OCI-LY3 (cell line): ENCODE measurements at regions not wholly inside any gene's neighbourhood (a gene's known extent, or its start where the extent isn't known, plus 50 kb on each side); places are given as distances from the start of the nearest gene placed in this dataset.

ENCODE experiments used
- EZH2phosphoT487 ChIP-seq: fragments of 200-600 bp; shearing (Covaris generic); IDR thresholded peaks from 2 replicates; pipeline ENCODE4 v1.6.1; 2018; ENCODE audit warnings: antibody characterized with exemption, mixed run types, low read depth
- TF ChIP-seq, protein P1 (sequence below): fragments of 200-600, 300-600 bp; sonication (generic); IDR thresholded peaks from 2 replicates; pipeline ENCODE4 v1.5.1; 2014; ENCODE audit warnings: antibody characterized with exemption, low read length, low read depth

DNA sequence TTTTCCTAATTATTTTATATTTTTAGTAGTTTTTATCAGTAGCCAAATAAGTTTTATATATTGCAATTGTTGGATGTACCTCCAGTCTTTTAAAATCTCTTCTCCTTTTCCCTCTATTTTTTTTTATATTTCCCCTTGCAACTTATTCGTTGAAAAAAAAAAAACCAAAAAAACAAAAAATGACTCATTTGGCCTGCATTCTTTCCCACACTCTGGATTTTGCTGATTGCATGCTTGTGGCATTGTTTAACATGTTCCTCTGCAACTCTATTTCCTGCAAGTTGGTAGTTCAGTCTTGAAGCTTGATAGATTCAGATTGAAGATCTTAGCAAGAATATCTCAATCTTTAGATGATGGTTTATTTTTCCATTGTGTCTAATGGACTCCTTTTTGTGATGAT is 260.6 kb upstream of the BOD1L1 start:
- TF ChIP-seq, protein P1, sequence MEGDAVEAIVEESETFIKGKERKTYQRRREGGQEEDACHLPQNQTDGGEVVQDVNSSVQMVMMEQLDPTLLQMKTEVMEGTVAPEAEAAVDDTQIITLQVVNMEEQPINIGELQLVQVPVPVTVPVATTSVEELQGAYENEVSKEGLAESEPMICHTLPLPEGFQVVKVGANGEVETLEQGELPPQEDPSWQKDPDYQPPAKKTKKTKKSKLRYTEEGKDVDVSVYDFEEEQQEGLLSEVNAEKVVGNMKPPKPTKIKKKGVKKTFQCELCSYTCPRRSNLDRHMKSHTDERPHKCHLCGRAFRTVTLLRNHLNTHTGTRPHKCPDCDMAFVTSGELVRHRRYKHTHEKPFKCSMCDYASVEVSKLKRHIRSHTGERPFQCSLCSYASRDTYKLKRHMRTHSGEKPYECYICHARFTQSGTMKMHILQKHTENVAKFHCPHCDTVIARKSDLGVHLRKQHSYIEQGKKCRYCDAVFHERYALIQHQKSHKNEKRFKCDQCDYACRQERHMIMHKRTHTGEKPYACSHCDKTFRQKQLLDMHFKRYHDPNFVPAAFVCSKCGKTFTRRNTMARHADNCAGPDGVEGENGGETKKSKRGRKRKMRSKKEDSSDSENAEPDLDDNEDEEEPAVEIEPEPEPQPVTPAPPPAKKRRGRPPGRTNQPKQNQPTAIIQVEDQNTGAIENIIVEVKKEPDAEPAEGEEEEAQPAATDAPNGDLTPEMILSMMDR, result no peak
- TF ChIP-seq EZH2phosphoT487, result no peak
